Hematopoietic multipotent progenitor cell treated with erythropoietin and hydrocortisone succinate and interleukin-3 and kit ligand, for 8 days (in vitro differentiated cells): ENCODE measurements at regions not wholly inside any gene's neighbourhood (a gene's known extent, or its start where the extent isn't known, plus 50 kb on each side); places are given as distances from the start of the nearest gene placed in this dataset.

Experiments used
- DNase-seq: peaks from one replicate; pipeline ENCODE4 v3.0.0-alpha.2; 2015

DNA sequence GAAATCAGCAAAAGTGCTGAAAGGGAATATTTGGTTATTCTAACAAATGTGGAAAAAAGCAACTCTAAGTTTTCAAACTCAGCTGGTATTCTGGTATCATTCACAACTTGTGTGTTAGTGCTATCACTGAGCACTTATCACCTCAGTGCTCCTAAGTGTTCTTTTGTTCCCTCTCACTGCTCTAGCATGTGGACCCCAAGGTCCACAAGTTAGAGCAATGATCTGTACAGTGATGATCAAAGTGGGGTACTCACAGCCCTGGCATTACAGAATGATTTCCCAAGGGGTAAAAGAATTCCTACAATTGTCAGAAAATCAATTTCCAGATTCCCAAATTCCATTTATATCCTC lies 575.0 kb downstream of the DIAPH3 start:
- DNase-seq = no peak

DNA sequence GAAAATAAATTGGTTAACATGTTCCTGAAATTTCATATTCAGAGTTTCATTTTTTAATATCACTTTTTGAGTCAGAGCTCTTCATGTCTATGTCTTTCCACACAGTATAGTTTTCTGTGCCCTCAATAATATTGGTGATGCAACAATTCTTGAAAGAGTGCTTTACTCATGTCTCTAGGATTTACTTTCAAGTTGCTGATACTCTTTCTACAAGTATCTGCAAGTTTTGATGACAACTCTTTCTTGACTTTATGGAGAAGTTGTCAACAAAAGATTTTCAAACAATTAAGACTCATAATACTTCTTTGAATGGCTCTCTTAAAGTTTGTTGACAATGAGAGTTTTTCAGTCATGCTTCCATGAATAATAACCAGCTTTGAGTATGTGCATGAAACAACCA lies 561.7 kb downstream of the DIAPH3 start:
- no peak for DNase-seq

DNA sequence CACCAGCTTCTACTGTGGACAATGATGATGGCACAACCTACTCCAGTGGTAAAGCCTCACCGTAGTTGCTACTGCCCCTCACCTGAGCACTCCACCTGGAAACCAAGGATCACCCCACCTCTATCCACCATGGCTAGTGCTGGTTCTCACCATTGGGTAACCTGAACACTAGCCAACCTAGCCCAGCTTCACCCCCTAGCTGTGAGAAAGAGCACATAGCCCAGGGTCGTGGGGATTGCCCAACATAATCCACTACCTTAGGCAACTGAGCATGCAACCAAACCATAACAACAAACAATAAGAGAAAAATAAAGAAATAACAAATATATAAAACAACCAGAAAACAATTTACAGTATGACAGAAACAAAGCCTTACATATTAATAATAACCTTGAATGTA lies 560.1 kb downstream of the DIAPH3 start:
- DNase-seq = no peak

DNA sequence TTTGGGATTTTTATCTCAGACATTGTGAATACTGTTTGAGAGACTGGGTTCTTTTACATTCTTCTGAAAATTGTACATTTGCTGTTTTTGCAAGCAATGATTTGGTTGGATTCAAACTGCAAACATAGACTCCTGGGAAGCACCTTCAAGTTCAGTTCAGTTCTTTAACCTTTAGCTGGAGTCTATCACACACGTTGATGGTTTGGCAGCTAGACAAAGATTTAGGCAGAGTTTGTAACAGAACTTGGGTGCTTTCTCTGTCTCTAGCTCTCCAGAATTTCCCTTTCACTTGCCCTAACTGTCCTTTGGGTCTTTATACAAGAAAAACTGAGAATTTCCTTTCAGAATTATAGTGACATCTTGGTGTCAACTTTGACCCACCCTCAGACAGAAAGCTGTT lies 556.6 kb downstream of the DIAPH3 start:
- no peak for DNase-seq

DNA sequence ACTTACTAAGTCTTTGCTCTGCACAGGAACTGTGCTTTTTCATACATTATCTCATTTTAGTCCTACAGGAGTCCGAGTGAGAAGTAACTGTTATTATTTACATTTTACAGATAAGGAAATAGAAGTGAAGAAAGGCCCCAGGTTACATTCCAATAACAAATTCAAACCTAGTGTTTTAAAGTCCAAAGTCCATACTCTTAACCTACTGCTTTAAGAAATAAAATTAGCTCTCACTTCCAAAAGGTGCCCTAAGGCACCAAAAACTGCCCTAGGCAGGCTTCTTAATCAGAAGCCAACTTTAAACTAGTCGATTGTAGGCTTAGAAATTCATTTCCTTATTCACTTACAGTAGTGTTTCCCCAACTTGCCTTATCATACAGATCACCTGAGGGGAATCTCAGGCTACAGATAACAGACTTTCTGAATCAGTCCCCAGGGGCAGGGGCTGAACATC lies 555.9 kb downstream of the DIAPH3 start:
- DNase-seq = no peak

DNA sequence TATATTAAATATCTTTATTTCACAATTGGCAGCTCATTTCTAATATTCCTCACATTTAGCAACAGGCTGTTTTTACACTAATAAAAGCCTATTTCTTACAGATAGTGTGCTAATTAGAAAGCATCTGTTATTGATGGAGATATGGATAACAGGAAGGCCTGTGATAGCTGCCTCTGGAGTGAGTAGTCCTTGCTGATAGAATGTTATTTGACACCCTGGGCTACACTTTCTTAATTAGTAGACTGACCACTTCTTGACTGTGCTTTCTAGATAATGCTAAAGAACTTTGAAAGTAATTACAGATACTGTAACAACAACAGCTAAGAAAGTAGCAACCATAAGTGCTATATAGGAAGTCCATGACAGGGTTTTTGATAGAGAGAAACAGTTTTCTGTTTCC lies 554.3 kb downstream of the DIAPH3 start:
- no peak for DNase-seq
